Tibial nerve (tissue), 4 donors: ENCODE measurements at regions not wholly inside any gene's neighbourhood (a gene's known extent, or its start where the extent isn't known, plus 50 kb on each side); places are given as distances from the start of the nearest gene placed in this dataset.

Experiments used
- DNase-seq, 2 donors: peaks; one replicate each; pipeline ENCODE4 v3.0.0-alpha.2; 2019; ENCODE audit warnings: low spot score in 2 of 2
- H3K27ac ChIP-seq, 4 donors: fragments of 200-600 bp; sonication (generic) in 3 of 4; one replicate each; pipeline ENCODE4 v1.5.1; 2017 to 2019; ENCODE audit warnings: mild to moderate bottlenecking in 1 of 4
- H3K27me3 ChIP-seq, 2 donors: fragments of 200-600 bp; sonication (generic) in 1 of 2; one replicate each; pipeline versions ENCODE4 v1.5.1 to v1.6.0; 2017 to 2019
- H3K36me3 ChIP-seq, 3 donors: fragments of 200-600 bp; sonication (generic); one replicate each; pipeline ENCODE4 v1.5.1; 2018 to 2019
- H3K4me1 ChIP-seq, 4 donors: fragments of 200-600 bp; sonication (generic) in 3 of 4; one replicate each; pipeline ENCODE4 v1.5.1; 2017 to 2019
- H3K4me3 ChIP-seq, 4 donors: fragments of 200-600 bp; sonication (generic) in 3 of 4; one replicate each; pipeline ENCODE4 v1.5.1; 2017 to 2019; ENCODE audit warnings: mild to moderate bottlenecking in 1 of 4, moderate library complexity in 1 of 4
- H3K9me3 ChIP-seq, 4 donors: fragments of 200-600 bp; sonication (generic) in 3 of 4; one replicate each; pipeline ENCODE4 v1.5.1; 2017 to 2019
- CTCF ChIP-seq, 5 experiments: fragments of 200-600 bp in 3 of 5; fragments of 450-650 bp in 2 of 5; sonication (generic) in 3 of 5; IDR thresholded peaks; one replicate each; pipeline ENCODE4 v1.5.1; 2016 to 2019; ENCODE audit warnings: antibody characterized with exemption in 5 of 5, mild to moderate bottlenecking in 3 of 5, moderate library complexity in 2 of 5
- EP300 ChIP-seq, 2 donors: sonication (generic); formaldehyde crosslinking; IDR thresholded peaks; one replicate each; pipeline ENCODE4 v1.6.1; 2017; ENCODE audit warnings: antibody characterized with exemption in 2 of 2, mild to moderate bottlenecking in 1 of 2
- POLR2A ChIP-seq, 2 donors: fragments of 450-650 bp; IDR thresholded peaks; one replicate each; pipeline ENCODE4 v1.6.1; 2017; ENCODE audit warnings: antibody characterized with exemption in 2 of 2, mild to moderate bottlenecking in 2 of 2, moderate library complexity in 2 of 2
- WGBS, 2 donors: methylation state at CpG; one replicate each; pipeline ENCODE4 v1.1.5; 2018; 5-methylcytosine and 5-hydroxymethylcytosine counted together

GRCh38 chr4:153969542-153969941 lies 180.7 kb upstream of the SFRP2 start:
- Histone ChIP-seq H3K4me3 (no peak overlapping the region), H3K27me3 (no peaks in the 10 kb centered on the region), H3K36me3 (no peaks in the 10 kb centered on the region), H3K27ac (no peak overlapping the region), H3K4me1 (no peaks in the 10 kb centered on the region), H3K9me3 (peaks cover 0 to 6% (median 0%) of the 10 kb centered on the region in 4 donors)
- no peak for DNase-seq
- TF ChIP-seq EP300 (IDR thresholded peaks at IDR 0.05) (no peak), POLR2A (IDR thresholded peaks at IDR 0.05) (no peak), CTCF (IDR thresholded peaks at IDR 0.05) (no peak)

- Histone ChIP-seq H3K27ac (no peak overlapping the region), H3K4me1 (peaks cover 0 to 7% (median 0%) of the 10 kb centered on the region in 4 donors), H3K4me3 (no peak overlapping the region), H3K36me3 (no peaks in the 10 kb centered on the region), H3K27me3 (no peaks in the 10 kb centered on the region), H3K9me3 (no peaks in the 10 kb centered on the region)
- DNase-seq, result no peak
- TF ChIP-seq EP300 (IDR thresholded peaks at IDR 0.05) (no peak), CTCF (IDR thresholded peaks at IDR 0.05) (no peak), POLR2A (IDR thresholded peaks at IDR 0.05) (no peak)
These were observed 177.8 kb upstream of the SFRP2 start for GRCh38 chr4:153966641-153967040.

GRCh38 chr4:153963216-153963615 lies 174.3 kb upstream of the SFRP2 start:
- H3K27me3 ChIP-seq, result no peaks in the 10 kb centered on the region
- no peak overlapping the region for H3K27ac ChIP-seq
- WGBS, 2 donors, result 81 to 88% methylated on average over 3 of the region's 3 CpGs
- H3K9me3 ChIP-seq, result peaks cover 0 to 3% (median 0%) of the 10 kb centered on the region in 4 donors
- no peak overlapping the region for H3K4me3 ChIP-seq
- no peak for DNase-seq
- H3K36me3 ChIP-seq, result no peaks in the 10 kb centered on the region
- TF ChIP-seq EP300 (IDR thresholded peaks at IDR 0.05) (no peak), CTCF (IDR thresholded peaks at IDR 0.05) (no peak), POLR2A (IDR thresholded peaks at IDR 0.05) (no peak)
- peaks cover 0 to 7% (median 0%) of the 10 kb centered on the region in 4 donors for H3K4me1 ChIP-seq

- no peaks in the 10 kb centered on the region for H3K27me3 ChIP-seq
- 68 to 86% methylated on average over 5 of the region's 5 CpGs for WGBS, 2 donors
- H3K27ac ChIP-seq, result peak overlapping the region in 1 of 4 donors; percentile 33
- H3K9me3 ChIP-seq, result peaks cover 0 to 3% (median 0%) of the 10 kb centered on the region in 4 donors
- TF ChIP-seq CTCF (IDR thresholded peaks at IDR 0.05) (no peak), EP300 (IDR thresholded peaks at IDR 0.05) (no peak), POLR2A (IDR thresholded peaks at IDR 0.05) (no peak)
- DNase-seq, result no peak
- no peak overlapping the region for H3K4me3 ChIP-seq
- no peaks in the 10 kb centered on the region for H3K36me3 ChIP-seq
- peaks cover 0 to 7% (median 0%) of the 10 kb centered on the region in 4 donors for H3K4me1 ChIP-seq
These were observed 173.6 kb upstream of the SFRP2 start for GRCh38 chr4:153962311-153963039.

- no peaks in the 10 kb centered on the region for H3K36me3 ChIP-seq
- H3K27ac ChIP-seq, result no peak overlapping the region
- WGBS, 2 donors, result 87 to 90% methylated on average over 5 of the region's 5 CpGs
- no peak overlapping the region for H3K4me3 ChIP-seq
- peaks cover 0 to 9% (median 4%) of the 10 kb centered on the region in 4 donors for H3K4me1 ChIP-seq
- H3K9me3 ChIP-seq, result peaks cover 0 to 3% (median 0%) of the 10 kb centered on the region in 4 donors
- no peaks in the 10 kb centered on the region for H3K27me3 ChIP-seq
- TF ChIP-seq CTCF (IDR thresholded peaks at IDR 0.05) (no peak), EP300 (IDR thresholded peaks at IDR 0.05) (no peak), POLR2A (IDR thresholded peaks at IDR 0.05) (no peak)
- no peak for DNase-seq
These were observed 166.4 kb upstream of the SFRP2 start for GRCh38 chr4:153955327-153955726.
